ENCODE measurements at regions not wholly inside any gene's neighbourhood (a gene's known extent, or its start where the extent isn't known, plus 50 kb on each side); places are given as distances from the start of the nearest gene placed in this dataset.

DNA sequence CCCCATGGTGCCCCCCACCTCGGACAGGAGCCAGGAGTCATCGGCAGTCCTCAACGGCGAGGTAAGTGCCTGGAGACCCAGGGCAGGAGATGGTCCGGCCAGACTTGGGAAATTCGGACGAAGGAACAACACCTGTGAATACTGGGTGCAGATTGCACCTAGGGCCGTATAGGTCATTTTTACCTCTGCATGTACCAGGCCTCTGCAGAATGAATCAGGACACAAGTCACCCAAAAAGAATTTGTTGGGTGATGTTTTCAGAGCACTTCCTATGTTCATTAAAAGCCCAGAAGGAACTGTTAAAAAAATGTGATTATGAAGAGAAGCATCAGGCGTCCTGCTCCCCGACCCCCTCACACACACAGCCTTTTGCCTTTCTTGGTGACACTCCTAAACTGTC is 93.9 kb downstream of the C11orf91 start:
- WGBS, 2 donors, result 71 to 88% methylated on average over 3 to 9 of the region's 10 CpGs
- H3K27ac ChIP-seq, result no peak overlapping the region

DNA sequence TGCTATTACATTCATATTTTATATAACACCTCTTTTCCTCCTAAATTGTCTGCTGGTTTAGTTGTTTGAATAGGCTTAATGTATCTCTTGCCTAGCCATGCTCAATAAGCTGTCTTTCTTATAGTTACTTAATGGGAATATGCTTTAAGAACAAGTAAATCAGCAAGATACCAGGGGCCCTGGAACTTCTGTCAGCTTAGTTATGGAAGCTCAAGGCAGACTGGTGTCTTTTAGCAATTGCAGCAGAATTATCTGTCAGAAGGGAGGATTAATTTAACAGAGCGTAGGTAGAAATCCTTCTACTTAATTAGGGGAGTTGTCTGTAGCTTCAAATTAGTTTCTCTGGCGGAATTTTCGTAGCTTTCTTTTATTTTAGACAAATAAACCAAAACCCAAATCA is 94.9 kb downstream of the C11orf91 start:
- DNase-seq, result no peak
- Histone ChIP-seq H3K27ac (no peak overlapping the region), H3K27me3 (peaks cover 0 to 4% (median 0%) of the 10 kb centered on the region in 4 donors), H3K4me1 (no peaks in the 10 kb centered on the region), H3K4me3 (no peak overlapping the region), H3K9me3 (no peaks in the 10 kb centered on the region), H3K36me3 (no peaks in the 10 kb centered on the region)
- WGBS, 2 donors, result 75 to 81% methylated on average over 3 of the region's 3 CpGs
- intact Hi-C loops (cut with DNase I), result no loop called here
- TF ChIP-seq POLR2A (IDR thresholded peaks at IDR 0.05), result no peak
- TF ChIP-seq, protein P1, sequence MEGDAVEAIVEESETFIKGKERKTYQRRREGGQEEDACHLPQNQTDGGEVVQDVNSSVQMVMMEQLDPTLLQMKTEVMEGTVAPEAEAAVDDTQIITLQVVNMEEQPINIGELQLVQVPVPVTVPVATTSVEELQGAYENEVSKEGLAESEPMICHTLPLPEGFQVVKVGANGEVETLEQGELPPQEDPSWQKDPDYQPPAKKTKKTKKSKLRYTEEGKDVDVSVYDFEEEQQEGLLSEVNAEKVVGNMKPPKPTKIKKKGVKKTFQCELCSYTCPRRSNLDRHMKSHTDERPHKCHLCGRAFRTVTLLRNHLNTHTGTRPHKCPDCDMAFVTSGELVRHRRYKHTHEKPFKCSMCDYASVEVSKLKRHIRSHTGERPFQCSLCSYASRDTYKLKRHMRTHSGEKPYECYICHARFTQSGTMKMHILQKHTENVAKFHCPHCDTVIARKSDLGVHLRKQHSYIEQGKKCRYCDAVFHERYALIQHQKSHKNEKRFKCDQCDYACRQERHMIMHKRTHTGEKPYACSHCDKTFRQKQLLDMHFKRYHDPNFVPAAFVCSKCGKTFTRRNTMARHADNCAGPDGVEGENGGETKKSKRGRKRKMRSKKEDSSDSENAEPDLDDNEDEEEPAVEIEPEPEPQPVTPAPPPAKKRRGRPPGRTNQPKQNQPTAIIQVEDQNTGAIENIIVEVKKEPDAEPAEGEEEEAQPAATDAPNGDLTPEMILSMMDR (IDR thresholded peaks at IDR 0.05), result no peak

More for the DNA sequence above, 93.9 kb downstream of the C11orf91 start:
- Histone ChIP-seq H3K4me1 (no peaks in the 10 kb centered on the region), H3K27me3 (no peaks in the 10 kb centered on the region), H3K36me3 (no peaks in the 10 kb centered on the region), H3K9me3 (no peaks in the 10 kb centered on the region), H3K4me3 (no peak overlapping the region)
- no peak for TF ChIP-seq POLR2A (IDR thresholded peaks at IDR 0.05)
- TF ChIP-seq, protein P1 (IDR thresholded peaks at IDR 0.05), result no peak
- intact Hi-C loops (cut with DNase I), result no loop called here
- DNase-seq, result no peak

DNA sequence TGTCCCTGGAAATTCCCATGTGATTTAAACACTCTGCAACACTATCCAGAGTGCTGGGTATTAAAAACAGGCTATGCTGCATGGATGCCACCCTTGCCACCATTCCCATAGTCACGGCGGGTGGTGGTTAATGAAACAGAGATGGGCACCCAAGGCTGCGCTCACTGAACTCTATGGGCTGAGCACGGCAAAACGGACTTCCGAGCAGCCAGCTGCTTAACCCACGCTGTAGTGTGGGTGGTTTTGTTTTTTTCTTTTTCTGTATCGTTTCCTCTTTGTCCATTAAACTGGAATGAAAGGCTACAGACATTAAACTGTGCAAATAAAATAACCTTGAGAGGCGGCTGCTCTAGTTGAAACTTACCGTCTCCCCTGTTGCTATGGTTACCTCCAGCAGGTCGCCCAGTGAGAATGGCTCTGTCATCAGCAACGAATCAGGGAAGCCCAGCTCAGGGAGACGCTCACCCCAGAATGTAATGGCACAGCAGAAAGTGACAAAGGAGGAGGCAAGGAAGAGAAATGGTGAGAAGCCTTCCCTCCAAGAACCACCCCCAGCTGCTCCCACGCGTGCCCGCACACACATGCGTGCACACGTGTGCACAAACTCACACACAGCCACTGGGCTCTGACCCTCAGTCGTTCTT is 102.1 kb downstream of the C11orf91 start:
- Histone ChIP-seq H3K4me1 (no peaks in the 10 kb centered on the region), H3K9me3 (peaks cover 0 to 10% (median 4%) of the 10 kb centered on the region in 3 donors), H3K4me3 (no peak overlapping the region), H3K36me3 (no peaks in the 10 kb centered on the region), H3K27me3 (peaks cover 0 to 57% (median 0%) of the 10 kb centered on the region in 4 donors), H3K27ac (no peak overlapping the region)
- no peak for DNase-seq
- intact Hi-C loops (cut with DNase I), result no loop called here
- 43 to 62% methylated on average over 16 to 17 of the region's 19 CpGs for WGBS, 2 donors
- no peak for TF ChIP-seq POLR2A (IDR thresholded peaks at IDR 0.05)
- TF ChIP-seq, protein P1 (IDR thresholded peaks at IDR 0.05), result no peak

DNA sequence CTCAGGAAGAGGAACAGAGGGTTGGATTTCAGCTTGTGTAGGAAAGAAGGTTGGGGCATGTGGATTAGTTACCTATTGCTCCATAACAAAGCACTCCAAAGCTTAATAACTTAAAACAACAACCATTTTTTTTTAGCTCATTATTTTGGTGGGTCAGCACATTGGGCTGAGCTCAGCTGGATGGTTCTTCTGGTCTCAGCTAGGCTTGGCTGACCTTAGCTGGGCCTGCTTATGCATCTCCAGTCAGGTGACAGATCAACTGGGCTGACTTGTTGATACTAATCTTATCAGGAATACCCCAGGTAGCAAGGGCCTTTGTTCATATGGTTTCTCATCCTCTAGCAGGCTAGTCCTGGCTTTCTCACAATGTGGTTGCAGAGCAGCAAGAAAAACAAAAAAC is 106.4 kb downstream of the C11orf91 start:
- Histone ChIP-seq H3K27ac (no peak overlapping the region), H3K27me3 (peaks cover 0 to 55% (median 0%) of the 10 kb centered on the region in 4 donors), H3K4me1 (no peaks in the 10 kb centered on the region), H3K9me3 (peaks cover 0 to 14% (median 4%) of the 10 kb centered on the region in 3 donors), H3K4me3 (no peak overlapping the region), H3K36me3 (no peaks in the 10 kb centered on the region)
- intact Hi-C loops (cut with DNase I), result no loop called here
- no peak for DNase-seq
- TF ChIP-seq POLR2A (IDR thresholded peaks at IDR 0.05), result no peak
- TF ChIP-seq, protein P1 (IDR thresholded peaks at IDR 0.05), result no peak

DNA sequence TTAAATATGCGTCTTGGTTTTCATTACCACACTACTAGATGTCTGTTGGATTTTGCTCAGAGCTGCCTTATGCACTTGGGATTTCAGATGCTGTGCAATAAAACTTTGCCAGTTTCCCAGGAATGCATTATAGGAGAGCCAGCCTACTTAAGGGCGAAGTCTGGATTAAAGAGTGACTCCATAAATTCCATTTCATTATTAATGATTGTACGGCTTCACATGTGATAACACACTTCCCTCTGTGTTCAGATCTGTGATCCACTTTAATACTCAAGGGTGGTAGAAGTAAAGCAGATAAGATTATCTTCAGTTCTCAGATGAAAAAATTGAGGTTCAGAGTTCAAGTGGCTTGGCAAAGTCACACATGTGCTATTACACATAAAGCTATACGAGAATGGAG is 110.2 kb downstream of the C11orf91 start:
- H3K4me3 ChIP-seq, result no peak overlapping the region
- no peaks in the 10 kb centered on the region for H3K4me1 ChIP-seq
- no peak overlapping the region for H3K27ac ChIP-seq
- intact Hi-C loops (cut with DNase I), result no loop called here
- TF ChIP-seq, protein P1 (IDR thresholded peaks at IDR 0.05), result no peak
- TF ChIP-seq POLR2A (IDR thresholded peaks at IDR 0.05), result no peak
- DNase-seq, result no peak
- H3K27me3 ChIP-seq, result peaks cover 0 to 20% (median 0%) of the 10 kb centered on the region in 4 donors
- 70 to 74% methylated on average over 4 of the region's 4 CpGs for WGBS, 2 donors
- H3K9me3 ChIP-seq, result peaks cover 0 to 14% (median 4%) of the 10 kb centered on the region in 3 donors
- H3K36me3 ChIP-seq, result no peaks in the 10 kb centered on the region
